ENCODE measurements at regions not wholly inside any gene's neighbourhood (a gene's known extent, or its start where the extent isn't known, plus 50 kb on each side); places are given as distances from the start of the nearest gene placed in this dataset.

DNA sequence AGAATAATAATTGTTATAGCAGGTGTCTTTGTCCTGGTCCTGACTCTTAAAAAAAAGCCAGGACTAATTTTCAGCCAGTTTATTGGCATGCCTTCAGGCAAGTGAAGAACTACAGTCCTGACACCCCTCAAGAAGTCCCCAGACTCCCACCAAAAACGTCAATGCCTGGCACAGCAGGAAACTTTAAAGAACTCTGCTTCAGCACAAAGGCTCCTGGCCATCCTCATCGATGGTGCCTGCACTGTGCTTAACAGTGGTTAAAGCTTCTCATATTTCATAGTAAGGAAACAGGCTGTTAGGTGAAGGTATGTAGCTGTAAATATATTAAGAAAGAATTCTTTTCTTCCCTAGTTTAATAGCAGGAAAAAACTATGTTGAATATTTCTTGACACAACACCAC is 280.1 kb upstream of the PUM3 start:
- TF ChIP-seq, protein P1, sequence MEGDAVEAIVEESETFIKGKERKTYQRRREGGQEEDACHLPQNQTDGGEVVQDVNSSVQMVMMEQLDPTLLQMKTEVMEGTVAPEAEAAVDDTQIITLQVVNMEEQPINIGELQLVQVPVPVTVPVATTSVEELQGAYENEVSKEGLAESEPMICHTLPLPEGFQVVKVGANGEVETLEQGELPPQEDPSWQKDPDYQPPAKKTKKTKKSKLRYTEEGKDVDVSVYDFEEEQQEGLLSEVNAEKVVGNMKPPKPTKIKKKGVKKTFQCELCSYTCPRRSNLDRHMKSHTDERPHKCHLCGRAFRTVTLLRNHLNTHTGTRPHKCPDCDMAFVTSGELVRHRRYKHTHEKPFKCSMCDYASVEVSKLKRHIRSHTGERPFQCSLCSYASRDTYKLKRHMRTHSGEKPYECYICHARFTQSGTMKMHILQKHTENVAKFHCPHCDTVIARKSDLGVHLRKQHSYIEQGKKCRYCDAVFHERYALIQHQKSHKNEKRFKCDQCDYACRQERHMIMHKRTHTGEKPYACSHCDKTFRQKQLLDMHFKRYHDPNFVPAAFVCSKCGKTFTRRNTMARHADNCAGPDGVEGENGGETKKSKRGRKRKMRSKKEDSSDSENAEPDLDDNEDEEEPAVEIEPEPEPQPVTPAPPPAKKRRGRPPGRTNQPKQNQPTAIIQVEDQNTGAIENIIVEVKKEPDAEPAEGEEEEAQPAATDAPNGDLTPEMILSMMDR (IDR thresholded peaks at IDR 0.05) = no peak
- no peak for TF ChIP-seq POLR2A (IDR thresholded peaks at IDR 0.05)
